ENCODE measurements at regions not wholly inside any gene's neighbourhood (a gene's known extent, or its start where the extent isn't known, plus 50 kb on each side); places are given as distances from the start of the nearest gene placed in this dataset.

DNA sequence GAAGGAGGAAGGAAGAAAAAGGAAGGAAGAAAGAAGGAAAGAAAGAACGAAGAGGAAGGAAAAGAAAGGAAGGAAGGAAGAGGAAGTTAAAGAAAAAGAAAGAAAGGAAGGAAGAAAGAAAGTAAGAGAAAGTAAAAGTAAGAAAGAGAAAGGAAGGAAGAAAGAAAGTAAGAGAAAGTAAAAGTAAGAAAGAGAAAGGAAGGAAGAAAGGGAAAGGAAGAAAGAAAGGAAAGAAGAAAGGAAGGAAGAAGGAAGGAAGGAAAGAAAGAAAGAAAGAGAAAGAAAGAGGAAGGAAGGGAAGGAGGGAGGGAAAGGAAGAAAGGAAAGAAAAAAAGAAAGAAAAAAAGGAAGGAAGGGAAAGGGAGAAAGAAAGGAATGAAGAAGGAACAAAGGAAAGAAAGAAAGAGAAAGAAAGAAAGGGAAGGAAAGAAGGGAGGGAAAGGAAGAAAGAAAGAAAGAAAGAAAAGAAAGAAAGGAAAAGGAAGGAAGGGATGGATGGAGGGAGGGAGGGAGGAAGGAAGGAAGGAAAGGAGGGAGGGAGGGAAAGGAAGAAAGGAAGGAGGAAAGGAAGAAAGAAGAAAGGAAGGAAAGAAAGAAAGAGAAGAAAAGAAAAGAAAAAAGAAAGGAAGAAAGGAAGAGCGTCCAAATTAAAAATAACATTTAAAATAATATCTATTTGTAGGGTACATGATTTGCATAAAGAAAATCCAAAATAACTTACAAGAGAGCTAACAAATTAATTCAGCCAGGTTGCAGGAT lies 827.9 kb downstream of the TSN start:
- no peak for DNase-seq

DNA sequence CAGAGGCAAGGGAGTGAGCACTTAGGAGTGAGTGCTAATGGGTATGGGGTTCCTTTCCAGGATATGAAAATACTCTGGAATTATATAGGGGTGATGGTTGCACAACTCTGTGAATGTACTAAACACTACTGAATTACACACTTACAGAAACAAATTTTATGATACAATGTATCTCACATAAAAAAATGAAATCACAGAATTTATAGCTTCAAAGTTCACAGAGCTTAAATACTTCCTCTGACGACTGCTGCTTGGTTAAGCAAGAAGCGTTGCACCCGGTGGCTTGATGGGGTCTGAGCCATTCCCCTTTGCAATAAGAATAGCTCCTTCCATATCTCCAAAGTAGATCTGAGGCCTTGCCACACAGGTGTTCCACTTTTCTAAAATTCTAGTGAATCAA lies 835.1 kb downstream of the TSN start:
- DNase-seq, result no peak

DNA sequence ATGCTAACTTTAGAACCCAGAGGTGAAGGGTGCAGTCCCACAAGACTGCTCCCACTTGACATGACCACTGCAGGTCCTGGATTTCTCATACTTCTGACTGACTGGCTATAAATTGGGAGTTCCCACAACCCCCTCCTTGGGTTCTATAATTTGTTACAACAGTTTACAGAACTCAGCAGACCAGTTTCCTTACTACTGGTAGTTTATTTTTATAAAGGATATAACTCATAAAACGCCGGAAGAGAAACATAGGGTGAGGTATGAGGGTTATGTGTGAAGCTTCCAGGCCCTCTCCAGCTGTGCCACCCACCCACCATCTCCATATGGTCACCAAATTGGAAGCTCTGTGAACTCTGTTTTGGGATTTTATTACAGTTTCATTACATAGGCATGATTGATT lies 839.6 kb downstream of the TSN start:
- DNase-seq, result no peak

DNA sequence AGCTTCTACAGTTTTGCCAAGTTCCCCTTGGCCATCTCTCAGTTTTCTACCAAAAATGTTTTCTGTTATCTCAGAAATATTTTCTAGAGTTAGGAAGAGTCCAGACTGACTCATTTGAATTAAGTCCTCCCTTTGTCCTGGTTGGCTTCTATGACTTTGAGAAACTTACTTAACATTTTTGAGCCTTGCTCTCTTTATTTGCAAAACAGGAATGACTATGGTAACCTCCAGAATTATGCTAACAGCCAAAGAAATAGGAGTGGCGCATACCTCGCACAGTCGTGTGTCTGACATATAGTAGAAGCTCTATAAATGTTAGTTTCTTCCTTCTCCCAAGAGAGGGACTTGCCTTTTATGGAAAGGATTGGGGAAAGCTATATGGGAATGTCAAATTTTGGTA lies 841.1 kb downstream of the TSN start:
- no peak for DNase-seq

DNA sequence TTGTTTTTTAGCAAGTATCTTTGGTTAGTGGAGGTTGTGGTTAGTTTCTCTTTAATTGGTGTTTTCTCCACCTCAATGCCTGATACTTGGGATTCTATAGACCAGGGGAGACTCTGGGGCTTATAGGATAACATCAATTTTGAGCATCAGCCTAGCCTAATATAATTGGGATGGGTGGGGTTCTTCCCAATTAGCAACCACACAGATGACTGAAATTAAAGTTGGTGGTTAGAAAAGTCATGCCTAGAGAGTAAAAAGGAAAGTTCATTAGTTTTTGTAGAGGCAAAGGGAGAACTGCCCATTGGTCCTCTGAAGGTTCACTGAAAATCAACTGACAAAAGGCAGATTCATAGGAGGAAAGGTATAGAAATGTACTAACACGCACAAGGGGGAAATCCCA lies 843.3 kb downstream of the TSN start:
- no peak for DNase-seq

DNA sequence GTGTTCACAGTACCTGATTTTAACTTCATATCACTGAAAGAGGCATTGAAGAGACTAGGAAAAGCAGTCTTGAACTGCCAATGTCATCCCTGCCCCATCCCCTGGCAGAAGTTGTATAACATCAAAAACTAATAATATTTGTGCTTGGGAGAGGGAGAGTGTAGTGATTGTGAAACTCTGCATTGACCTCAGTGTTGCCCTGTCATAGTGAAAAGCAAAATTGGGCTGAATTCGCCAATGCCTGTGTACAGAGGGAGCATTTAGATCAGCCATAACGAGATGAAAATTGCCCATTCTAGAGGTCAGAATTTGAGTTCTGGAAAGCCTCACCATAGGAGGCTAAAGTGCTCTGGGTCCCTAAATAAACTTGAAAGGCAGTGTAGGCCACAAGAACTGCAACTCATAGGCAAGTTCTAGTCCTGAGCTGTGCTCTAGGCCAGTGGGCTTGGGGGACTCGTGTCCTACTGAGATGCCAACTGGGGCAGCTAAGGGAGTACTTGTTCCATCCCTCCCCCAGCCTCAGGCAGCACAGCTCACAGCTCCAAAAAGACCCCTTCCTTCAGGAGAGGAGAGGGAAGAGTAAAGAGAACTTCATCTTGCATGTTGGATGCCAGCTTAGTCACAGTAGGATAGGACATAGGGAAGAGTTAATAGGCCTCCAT lies 855.6 kb downstream of the TSN start:
- DNase-seq, result no peak

DNA sequence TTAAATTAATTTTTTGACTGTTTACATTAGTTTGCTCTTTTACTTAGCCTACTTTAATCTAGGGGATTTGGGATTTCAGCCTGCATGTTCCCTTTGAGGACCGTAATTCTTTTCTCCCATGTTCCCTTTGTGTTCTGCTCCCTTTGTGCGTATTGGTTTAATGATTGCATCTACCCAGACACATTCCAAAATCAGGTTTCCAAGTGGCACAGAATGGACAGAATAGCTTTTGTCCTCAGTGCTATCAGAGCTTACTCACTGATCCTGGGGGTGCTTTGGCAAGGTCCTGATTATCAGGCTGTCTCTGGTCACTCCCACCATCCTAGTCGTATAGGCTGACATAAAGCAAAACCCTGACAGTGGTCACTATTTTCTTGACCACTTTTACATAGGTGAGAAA lies 867.5 kb downstream of the TSN start:
- no peak for DNase-seq

DNA sequence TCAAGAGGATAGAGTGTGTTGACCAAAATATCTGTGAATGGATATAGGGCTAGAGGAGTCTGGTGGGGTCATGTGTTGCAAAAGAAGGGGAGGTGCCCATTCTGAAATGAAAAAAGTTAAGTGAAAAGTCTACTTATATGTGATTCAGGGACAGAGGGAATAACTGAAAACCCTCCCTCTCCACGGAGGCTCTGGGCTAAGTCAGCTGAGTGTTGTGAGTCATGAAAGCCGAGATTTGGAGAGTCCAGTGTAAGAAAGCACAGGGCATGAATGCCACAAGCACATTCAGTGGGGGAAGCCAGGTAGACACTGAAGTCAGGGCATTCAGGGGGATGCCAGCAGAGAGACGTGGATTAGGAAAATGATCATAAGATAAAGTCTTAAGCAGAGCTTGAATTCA lies 871.9 kb downstream of the TSN start:
- DNase-seq, result no peak

DNA sequence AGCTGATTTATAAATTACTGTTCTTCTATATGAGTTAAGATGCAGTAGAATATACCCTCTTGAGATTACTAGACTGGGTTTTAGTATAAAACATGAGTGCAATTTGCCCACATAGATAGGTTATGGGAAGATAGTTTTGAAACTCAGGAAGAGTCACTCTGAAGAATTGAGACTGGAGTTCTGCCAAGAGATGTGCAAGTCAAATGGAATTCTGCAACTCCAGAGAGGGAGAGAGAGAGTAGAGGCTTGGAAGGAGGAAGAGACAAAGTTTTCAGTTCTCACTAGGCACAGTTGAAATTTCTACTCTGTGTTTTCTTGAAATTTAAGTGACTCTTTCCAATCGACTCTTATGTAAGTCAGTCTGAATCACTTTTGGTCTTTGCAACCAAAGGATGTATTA lies 878.8 kb downstream of the TSN start:
- DNase-seq, result no peak

DNA sequence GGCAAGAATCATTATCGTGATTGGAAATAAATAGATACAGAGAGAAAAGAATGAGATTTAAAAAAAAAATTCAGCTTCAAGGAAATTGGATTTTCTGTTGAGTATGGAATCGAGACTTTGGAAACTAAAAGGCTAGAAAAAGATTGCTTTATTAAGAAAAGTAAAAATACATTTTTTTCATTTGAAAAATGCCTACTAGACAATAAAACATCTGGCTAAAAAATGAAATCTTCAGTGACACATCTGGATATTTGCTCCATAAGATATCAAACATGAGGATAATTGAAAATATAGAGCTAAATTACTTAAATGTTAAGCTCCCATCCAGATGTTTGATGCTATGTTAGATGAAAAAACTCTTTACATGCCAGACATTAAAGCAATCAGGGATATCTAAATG lies 879.5 kb downstream of the TSN start:
- no peak for DNase-seq

DNA sequence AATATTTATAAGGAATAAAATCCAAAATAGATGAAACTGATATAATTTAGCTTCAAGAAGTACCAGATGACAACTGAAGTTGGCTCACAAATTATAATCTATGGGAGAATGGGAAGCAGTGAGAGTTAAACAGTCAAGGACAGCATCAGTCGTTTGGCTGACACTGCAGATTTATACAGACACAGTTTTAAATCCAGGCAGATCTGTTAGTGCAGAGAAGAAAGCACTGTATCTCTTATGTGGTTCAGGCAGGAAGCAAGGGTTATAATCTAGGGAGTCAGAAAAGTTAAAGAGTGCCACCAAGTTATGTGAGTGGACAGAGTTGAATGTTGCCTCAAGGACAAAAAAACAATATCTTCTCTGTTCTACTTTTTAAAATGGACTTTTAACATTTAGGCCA lies 880.2 kb downstream of the TSN start:
- no peak for DNase-seq

DNA sequence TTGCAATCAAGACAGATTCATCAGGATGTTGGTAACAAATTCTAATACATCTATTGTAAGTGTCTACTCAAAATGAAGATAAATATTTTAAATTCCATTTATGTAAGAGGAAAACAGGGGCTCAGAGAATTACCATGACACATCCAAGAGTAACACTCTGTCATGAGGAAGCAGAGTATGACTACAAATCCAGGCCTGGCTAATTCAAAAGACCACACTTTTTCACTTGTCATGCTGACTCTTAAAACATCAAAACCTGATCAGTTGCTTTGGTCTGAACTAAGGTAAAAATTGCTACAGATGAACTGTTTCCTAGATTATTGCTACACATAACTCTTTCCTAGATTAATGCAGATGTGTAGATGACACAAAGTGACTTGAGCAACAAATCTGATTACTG lies 880.6 kb downstream of the TSN start:
- DNase-seq, result no peak

DNA sequence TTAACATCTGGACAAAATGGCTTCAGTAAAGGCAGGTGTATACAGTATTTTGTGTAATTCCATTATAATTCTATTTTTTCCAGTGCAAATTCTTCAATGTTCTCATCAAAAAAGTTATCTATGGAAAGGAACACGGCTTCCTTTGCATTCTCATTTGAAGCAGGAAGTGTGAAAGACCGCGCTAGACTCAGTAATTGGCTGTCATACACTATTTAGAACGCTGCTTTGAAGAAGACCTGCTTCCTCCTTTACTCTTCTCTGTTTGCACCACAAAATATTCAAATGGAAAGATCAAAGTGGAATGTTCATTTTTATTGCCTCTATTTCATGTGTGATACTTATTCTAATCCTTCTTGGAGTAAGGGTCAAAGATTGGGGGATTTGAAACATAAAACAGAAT lies 883.7 kb downstream of the TSN start:
- DNase-seq, result no peak

DNA sequence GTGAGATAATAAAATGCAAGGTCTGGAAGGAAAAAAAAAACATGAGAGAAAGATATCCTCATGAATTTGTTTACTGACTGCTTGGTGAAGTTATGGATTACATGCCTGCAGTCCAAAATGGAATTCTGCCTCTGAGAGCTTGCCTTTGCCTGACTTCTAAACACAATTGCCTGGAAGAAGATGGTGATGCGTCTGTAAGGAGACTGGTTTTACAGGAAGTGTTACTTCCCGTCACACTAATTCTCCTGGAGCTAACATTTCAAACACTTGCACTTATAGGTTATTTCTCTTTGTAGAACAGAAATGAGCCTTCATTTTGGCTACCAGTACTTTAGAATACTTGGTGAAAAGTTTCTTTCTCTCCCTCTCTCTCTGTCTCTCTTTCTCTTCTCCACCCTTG lies 884.3 kb downstream of the TSN start:
- DNase-seq, result no peak

DNA sequence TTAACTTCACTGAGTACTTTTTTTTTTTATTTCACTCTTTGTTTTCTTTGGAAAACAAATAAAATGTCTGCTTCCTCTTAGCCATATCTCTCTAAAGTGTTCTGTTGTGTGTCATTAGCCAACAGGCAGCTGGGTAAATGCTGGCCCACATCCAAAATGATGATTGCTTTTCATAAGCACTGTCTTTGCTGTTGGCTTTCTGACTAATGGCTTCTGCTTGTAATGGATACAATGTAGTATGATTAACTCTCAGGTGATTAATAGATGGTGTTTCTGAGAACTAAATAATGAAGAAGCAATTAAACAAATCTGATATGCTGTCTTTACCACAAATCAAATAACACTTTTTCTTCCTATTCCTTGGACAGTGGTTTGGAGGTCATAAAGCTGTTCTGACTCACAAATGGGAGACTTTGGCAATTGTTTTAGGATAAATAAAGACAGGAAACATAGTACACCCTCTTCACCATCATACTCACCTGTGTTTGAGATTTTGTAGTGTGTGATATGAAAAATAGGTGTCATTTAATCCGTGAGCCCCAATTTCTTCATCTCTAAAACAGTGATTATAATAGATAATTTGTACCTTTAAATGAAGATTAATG lies 888.4 kb downstream of the TSN start:
- DNase-seq, result no peak

DNA sequence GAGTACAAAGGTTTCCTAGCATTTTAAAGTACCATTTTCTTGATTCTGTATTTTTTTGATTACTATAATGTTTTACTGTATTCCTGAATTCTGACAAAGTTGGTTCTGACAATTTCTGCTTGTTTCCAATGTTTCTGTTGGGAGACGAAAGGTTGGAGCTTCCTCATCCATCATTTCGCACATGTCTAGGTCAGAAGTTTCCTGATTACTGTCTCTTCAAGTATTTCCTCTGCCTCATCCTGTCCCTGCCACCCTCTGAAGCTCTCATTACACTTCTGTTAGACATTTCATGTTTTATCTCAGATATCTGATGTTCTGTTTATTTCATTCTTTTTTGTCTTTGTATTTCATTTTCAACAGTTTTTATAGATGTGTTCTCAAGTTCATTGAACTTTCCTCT lies 895.8 kb downstream of the TSN start:
- no peak for DNase-seq

DNA sequence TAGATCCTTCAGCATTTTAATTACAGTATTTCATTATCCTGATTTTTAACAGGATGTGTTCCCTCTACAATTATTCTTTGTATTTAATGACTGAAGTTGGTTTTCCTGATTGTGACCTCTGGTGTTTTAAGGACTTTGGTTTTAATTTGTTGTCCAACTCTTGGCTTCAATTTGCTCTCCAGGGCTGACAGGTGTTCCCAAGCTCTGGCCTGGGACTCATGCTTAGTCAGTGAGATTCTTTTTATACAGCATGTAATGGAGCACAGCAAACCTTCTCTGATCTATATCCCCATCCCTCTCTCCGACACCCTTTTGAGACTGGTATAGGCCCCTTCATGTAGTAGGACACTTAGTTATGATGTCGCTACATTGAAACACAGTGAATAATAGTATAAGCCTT lies 896.3 kb downstream of the TSN start:
- DNase-seq, result no peak

DNA sequence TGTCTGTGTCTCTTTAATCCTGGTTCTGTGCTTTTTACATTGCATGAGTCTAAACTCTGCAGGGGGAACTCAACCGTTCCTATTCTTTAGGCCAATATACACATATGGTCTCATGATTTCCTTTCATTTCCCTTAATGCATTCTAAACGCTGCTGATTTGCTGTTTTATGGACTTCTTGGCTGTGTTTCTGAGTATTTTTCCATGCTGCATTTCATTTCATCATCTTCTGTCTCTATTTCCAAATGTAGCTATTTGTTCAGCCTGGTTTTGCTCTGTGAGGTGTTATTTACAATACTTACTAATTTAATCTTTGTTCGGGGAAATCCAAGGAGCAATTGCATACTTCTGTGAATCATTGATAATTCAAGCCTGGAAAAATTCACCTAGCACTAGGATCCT lies 897.2 kb downstream of the TSN start:
- no peak for DNase-seq

DNA sequence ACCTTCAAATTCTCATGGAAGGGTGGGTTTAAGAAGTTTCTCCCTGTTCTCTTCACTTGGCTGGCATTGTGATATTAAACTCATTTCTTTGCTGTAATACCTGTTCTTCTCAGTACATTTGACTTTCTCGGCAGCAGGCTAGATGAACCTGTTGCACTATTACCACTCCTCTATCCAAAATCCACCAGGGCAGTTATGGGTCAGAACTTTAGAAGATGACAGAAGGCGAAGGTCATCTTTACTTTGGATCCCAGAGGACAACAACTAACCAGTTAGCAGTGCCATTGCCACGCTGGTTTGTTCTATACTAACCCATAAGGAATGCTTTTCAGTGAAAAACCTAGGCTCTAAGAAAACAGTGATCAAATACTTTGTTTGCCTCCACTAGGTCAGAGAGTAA lies 901.0 kb downstream of the TSN start:
- no peak for DNase-seq

DNA sequence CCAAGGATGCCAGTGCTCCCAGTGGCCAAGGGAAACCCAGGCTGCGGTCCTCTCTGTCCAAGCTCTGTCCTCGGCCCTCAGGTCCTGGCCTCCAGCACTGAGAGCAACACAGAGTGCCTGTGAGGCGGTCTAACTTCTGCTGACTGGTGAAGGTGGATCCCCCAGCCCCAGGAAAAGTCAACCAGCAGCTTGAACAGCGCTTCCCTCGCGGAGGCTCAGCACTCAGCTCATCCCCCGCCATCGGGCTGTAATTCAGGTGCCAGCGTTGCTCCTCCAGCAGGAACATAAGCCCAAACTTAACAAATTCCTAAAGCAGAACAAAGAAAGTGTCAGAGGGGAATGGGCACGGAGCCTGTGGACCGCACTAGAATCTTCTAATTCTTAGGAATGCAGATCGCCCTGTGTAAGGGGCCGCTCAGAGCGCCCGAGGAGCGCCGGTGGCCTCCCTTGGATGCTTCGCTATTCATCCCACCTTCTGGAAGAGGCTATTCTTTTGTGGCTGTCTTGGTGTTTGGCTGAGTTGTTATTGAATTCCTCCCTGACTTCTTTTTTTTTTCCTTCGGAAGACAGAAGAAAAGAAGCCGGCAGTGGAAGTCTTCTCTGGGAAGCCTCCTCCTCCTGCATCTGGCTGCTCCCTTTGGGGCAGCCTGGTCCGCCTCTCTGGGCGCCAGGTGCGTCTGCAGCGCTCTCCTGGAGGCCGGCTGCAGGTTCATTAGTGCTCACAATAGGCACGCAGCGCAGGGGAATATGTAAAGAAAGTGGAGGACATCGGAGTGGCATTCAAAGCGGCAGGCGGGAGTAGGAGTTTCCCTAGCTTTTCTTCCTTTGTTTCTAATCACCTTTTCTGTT lies 905.6 kb downstream of the TSN start:
- no peak for DNase-seq

DNA sequence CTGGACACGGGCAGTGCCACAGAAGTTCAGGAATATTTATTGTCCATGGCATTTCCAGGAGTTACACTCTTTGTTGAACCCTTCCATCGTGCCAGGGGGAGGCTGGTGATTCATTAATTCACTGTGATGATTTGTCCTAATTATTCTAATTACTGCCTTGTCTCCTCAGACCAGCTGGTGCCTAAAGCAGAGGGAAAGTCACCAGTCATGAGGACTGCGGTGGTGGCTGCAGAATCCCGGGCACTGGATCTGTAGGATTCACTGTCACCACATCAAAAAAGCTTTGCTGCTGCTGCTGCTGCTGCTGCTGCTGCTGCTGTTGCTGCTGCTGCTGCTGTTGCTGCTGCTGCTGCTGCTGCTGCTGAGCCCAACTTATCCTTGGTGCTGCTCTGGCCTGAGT lies 908.2 kb downstream of the TSN start:
- DNase-seq, result no peak

DNA sequence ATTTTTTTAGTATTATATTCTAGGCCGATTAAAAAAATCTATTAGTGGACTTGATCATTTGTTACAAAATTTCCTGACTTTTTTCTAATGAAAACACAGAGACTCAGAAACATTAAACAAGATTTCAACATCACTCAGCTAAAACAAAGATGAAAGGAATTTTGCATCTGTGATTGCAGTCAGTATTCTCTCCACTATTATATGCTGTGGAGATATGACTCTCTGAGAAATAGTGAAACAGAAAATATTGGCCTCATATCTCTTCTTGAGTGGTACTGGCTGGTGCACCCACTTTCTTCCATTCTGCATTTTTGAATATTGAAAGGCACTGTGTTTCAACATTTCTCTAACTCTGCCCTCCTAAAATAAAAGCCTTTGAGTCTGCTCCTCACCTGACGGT lies 914.2 kb downstream of the TSN start:
- no peak for DNase-seq

DNA sequence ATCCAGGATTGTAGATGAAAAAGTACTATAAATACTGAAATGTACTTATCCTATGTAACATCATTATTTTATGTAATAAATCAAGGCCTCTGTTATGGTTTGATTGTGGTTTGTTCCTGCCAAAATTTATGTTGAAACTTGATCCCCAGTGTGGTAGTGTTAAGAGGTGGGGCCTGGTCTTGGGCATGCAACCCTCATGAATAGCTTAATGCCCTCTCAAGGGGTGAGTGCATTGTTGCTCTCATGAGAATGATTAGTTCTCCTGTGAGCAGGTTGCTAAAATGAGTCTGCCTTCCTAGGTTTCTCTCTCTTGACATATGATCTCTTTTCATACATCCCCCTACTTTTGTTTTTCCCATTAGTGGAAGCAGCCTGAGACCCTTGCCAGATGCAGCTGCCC lies 915.4 kb downstream of the TSN start:
- DNase-seq, result no peak

DNA sequence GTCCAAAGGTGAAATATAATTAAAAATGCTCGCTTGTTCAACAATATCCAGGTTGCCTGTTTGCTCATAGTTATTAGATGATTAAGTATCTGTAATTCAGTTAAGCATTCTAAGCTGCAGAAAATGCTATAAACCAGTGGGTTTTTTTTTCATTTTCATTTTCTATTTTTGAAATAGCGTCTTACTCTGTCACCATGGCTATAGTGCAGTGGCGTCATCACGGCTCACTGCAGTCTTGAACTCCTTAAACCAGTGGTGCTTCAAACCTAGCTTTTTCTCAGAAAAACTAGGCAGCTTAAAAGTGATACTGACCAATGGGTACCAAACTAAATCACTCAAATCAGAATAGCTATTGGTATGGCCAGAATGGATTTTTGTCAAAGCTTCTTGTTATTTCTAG lies 925.2 kb downstream of the TSN start:
- DNase-seq, result no peak

All from SIG-M5 (cell line).